ENCODE measurements at regions not wholly inside any gene's neighbourhood (a gene's known extent, or its start where the extent isn't known, plus 50 kb on each side); places are given as distances from the start of the nearest gene placed in this dataset.
"Not testable (repeated sequence)": the region's sequence is repeated elsewhere in the genome, so short reads cannot be mapped to it uniquely, and the experiment has no call there.

DNA sequence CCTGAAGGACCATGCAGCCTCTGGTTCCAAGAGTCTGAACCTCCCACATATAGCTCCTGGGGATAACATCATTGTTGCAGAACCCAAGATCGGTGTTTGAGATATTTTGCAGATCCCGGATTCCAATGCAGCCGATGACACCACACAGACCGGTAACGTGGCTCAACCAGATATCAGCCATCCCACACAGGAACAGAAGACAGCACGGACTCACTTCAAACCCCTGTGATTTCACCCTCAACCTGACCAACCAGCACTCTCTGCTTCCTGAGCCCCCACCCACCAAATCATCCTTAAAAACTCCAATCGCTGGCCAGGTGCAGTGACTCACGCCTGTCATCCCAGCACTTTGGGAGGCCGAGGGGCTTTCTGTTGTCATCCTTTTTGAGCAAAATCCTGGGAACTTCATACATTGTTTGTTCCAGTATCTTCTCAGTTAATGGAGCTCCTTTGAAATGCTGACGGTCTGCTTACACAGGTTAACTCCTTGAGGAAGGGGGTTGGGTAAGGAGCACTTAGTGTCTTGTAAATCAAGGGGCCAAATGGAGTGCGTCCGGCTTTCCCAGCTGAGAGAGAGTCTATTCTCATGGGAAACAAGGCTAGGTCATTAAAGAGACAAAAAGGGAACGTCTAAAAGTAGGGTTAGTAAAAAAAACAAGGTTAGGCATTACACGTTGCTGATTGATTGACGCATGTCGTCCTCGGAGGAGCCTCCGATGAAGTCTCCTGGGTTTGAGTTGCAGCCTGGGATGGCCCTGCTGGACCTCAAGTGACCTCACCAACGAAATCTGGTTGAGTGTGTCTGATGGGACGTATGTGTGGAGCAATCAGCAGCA lies 230.4 kb downstream of the CRLF2 start:
- Mint-ChIP-seq H3K4me3 (peak overlapping the region; percentile 72), H3K27ac (peak overlapping the region; percentile 90), H3K9me3 (peaks cover 39% of the 10 kb centered on the region), H3K4me1 (peaks cover 45% of the 10 kb centered on the region), H3K36me3 (ENCODE audit: low read depth) (peaks cover 12% of the 10 kb centered on the region), H3K27me3 (ENCODE audit: low read depth, poor library complexity) (peaks cover 8% of the 10 kb centered on the region)
- no peak for TF ChIP-seq CTCF (IDR thresholded peaks at IDR 0.05)
- no peak for DNase-seq

GRCh38 chrX:980587-981235 lies 231.7 kb downstream of the CRLF2 start:
- H3K27me3 Mint-ChIP-seq (ENCODE audit: low read depth, poor library complexity) = peaks cover 2% of the 10 kb centered on the region
- peaks cover 14% of the 10 kb centered on the region for H3K36me3 Mint-ChIP-seq (ENCODE audit: low read depth)
- H3K27ac Mint-ChIP-seq = peak overlapping the region; percentile 87
- H3K4me3 Mint-ChIP-seq = peak overlapping the region; percentile 60
- no peak for TF ChIP-seq CTCF (IDR thresholded peaks at IDR 0.05)
- DNase-seq = no peak
- peaks cover 40% of the 10 kb centered on the region for H3K9me3 Mint-ChIP-seq
- peaks cover 41% of the 10 kb centered on the region for H3K4me1 Mint-ChIP-seq

DNA sequence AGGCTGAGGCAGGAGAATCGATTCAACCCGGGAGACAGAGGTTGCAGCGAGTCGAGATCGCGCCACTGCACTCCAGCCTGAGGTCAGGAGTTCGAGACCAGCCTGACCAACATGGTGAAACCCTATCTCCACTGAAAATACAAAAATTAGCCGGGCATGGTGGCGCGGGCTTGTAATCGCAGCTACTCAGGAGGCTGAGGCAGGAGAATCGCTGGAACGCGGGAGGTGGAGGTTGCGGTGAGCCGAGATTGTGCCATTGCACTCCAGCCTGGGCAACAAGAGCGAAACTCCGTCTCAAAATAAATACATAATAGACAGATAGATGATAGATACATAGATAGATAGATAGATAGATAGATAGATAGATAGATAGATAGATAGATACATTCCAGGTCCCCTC lies 233.3 kb downstream of the CRLF2 start:
- H3K27me3 Mint-ChIP-seq (ENCODE audit: low read depth, poor library complexity); DNase-seq: not testable (repeated sequence)
- peak overlapping the region; percentile 87 for H3K27ac Mint-ChIP-seq

GRCh38 chrX:973010-973632 lies 239.3 kb downstream of the CRLF2 start:
- Mint-ChIP-seq H3K4me3 (no peak overlapping the region), H3K27me3 (ENCODE audit: low read depth, poor library complexity) (peaks cover 4% of the 10 kb centered on the region), H3K36me3 (ENCODE audit: low read depth) (peaks cover 5% of the 10 kb centered on the region), H3K27ac (no peak overlapping the region), H3K9me3 (peaks cover 11% of the 10 kb centered on the region), H3K4me1 (peaks cover 11% of the 10 kb centered on the region)
- no peak for DNase-seq
- no peak for TF ChIP-seq CTCF (IDR thresholded peaks at IDR 0.05)

More for the DNA sequence above, 233.3 kb downstream of the CRLF2 start:
- Mint-ChIP-seq H3K4me1 (peaks cover 41% of the 10 kb centered on the region), H3K9me3 (peaks cover 30% of the 10 kb centered on the region), H3K4me3 (peak overlapping the region; percentile 28)
- H3K36me3 Mint-ChIP-seq (ENCODE audit: low read depth) = not testable (repeated sequence)

- Mint-ChIP-seq H3K27me3 (ENCODE audit: low read depth, poor library complexity) (peaks cover 4% of the 10 kb centered on the region), H3K27ac (peak overlapping the region; percentile 91), H3K4me3 (no peak overlapping the region), H3K36me3 (ENCODE audit: low read depth) (no peaks in the 10 kb centered on the region), H3K4me1 (peaks cover 34% of the 10 kb centered on the region), H3K9me3 (no peaks in the 10 kb centered on the region)
- no peak for TF ChIP-seq CTCF (IDR thresholded peaks at IDR 0.05)
- DNase-seq = no peak
These were observed 244.1 kb downstream of the CRLF2 start for GRCh38 chrX:968148-968965.
